ENCODE measurements at regions not wholly inside any gene's neighbourhood (a gene's known extent, or its start where the extent isn't known, plus 50 kb on each side); places are given as distances from the start of the nearest gene placed in this dataset.

DNA sequence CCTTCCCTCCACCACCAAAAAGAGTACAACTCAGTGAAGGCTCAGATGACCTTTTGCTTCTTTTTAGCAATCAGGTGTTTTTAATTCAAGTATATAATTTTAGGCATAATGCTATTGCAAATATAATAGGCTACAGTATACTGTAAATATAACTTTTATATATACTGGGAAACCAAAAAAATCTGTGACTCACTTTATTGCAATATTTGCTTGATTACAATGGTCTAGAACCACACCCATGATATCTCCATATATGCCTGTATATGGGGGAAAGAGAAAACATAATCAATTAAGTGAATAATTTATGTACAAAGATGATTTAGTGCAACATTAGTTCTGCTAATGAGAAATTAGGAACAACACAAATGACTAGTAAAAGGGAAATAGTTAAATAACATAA lies 134.3 kb downstream of the TLE3 start:
- TF ChIP-seq, protein P1, sequence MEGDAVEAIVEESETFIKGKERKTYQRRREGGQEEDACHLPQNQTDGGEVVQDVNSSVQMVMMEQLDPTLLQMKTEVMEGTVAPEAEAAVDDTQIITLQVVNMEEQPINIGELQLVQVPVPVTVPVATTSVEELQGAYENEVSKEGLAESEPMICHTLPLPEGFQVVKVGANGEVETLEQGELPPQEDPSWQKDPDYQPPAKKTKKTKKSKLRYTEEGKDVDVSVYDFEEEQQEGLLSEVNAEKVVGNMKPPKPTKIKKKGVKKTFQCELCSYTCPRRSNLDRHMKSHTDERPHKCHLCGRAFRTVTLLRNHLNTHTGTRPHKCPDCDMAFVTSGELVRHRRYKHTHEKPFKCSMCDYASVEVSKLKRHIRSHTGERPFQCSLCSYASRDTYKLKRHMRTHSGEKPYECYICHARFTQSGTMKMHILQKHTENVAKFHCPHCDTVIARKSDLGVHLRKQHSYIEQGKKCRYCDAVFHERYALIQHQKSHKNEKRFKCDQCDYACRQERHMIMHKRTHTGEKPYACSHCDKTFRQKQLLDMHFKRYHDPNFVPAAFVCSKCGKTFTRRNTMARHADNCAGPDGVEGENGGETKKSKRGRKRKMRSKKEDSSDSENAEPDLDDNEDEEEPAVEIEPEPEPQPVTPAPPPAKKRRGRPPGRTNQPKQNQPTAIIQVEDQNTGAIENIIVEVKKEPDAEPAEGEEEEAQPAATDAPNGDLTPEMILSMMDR (IDR thresholded peaks at IDR 0.05), result no peak
- TF ChIP-seq EP300 (IDR thresholded peaks at IDR 0.05), result no peak
- no peak for TF ChIP-seq POLR2A (IDR thresholded peaks at IDR 0.05; ENCODE audit: low read depth)

Data from esophagus muscularis mucosa (tissue), 4 donors.